WERI-Rb-1 (cell line): ENCODE measurements at regions not wholly inside any gene's neighbourhood (a gene's known extent, or its start where the extent isn't known, plus 50 kb on each side); places are given as distances from the start of the nearest gene placed in this dataset.

ENCODE experiments used
- DNase-seq: peaks from one replicate; pipeline ENCODE4 v3.0.0-alpha.2; 2020
- H3K27ac ChIP-seq: fragments of 250-450 bp; sonication (Bioruptor Pico); 2 replicates; pipeline ENCODE4 v1.5.1; 2020; ENCODE audit warnings: mild to moderate bottlenecking, moderate library complexity
- H3K27me3 ChIP-seq: fragments of 250-450 bp; sonication (Bioruptor Pico); 2 replicates; pipeline ENCODE4 v1.5.1; 2021; ENCODE audit warnings: mild to moderate bottlenecking, low read depth, moderate library complexity; ENCODE audit not compliant: insufficient read depth, severe bottlenecking
- H3K36me3 ChIP-seq: fragments of 250-450 bp; sonication (Bioruptor Pico); 2 replicates; pipeline ENCODE4 v1.5.1; 2020; ENCODE audit warnings: mild to moderate bottlenecking, moderate library complexity
- H3K4me3 ChIP-seq: 2 replicates; pipeline ENCODE4 v1.5.1; 2011; ENCODE audit warnings: low read depth, mild to moderate bottlenecking, control low read depth, low read length
- H3K9me3 ChIP-seq: fragments of 250-450 bp; sonication (Bioruptor Pico); 2 replicates; pipeline ENCODE4 v1.5.1; 2021; ENCODE audit warnings: mild to moderate bottlenecking, moderate library complexity; ENCODE audit not compliant: severe bottlenecking
- TF ChIP-seq, protein P1 (sequence below): IDR thresholded peaks from 2 replicates; pipeline ENCODE4 v1.5.1; 2011; ENCODE audit warnings: low read depth, mild to moderate bottlenecking, control low read depth, inconsistent platforms, low read length

- H3K27ac ChIP-seq: no peak overlapping the region
- no peaks in the 10 kb centered on the region for H3K36me3 ChIP-seq
- no peaks in the 10 kb centered on the region for H3K27me3 ChIP-seq
- H3K4me3 ChIP-seq: no peak overlapping the region
- no peak for DNase-seq
- no peaks in the 10 kb centered on the region for H3K9me3 ChIP-seq
- TF ChIP-seq, protein P1, sequence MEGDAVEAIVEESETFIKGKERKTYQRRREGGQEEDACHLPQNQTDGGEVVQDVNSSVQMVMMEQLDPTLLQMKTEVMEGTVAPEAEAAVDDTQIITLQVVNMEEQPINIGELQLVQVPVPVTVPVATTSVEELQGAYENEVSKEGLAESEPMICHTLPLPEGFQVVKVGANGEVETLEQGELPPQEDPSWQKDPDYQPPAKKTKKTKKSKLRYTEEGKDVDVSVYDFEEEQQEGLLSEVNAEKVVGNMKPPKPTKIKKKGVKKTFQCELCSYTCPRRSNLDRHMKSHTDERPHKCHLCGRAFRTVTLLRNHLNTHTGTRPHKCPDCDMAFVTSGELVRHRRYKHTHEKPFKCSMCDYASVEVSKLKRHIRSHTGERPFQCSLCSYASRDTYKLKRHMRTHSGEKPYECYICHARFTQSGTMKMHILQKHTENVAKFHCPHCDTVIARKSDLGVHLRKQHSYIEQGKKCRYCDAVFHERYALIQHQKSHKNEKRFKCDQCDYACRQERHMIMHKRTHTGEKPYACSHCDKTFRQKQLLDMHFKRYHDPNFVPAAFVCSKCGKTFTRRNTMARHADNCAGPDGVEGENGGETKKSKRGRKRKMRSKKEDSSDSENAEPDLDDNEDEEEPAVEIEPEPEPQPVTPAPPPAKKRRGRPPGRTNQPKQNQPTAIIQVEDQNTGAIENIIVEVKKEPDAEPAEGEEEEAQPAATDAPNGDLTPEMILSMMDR: no peak
Observed at GRCh38 chr10:33939410-33939809, 604.9 kb upstream of the NRP1 start.

DNA sequence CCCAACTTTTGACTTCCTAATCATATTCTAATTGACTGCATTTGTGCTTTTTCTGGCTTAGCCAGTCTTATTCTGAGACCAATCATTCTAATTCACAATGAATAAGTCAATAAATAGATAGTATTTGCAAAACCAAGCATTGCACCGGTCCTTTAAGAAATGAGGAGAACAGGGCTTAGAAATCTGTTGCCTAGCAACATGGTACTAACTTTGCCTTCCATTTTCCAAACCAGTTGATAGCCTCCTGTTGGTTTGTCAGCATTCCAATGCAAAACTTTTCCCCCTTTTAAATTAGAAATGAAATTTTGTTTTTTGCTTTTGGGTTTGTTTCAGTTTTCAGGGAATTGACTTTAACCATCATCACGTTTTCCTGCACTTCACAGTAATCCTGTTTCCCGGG lies 603.5 kb upstream of the NRP1 start:
- no peak overlapping the region for H3K27ac ChIP-seq
- no peak for DNase-seq
- H3K27me3 ChIP-seq: no peaks in the 10 kb centered on the region
- TF ChIP-seq, protein P1: no peak
- no peaks in the 10 kb centered on the region for H3K9me3 ChIP-seq
- no peaks in the 10 kb centered on the region for H3K36me3 ChIP-seq
- H3K4me3 ChIP-seq: no peak overlapping the region

GRCh38 chr10:33937036-33937730 lies 602.7 kb upstream of the NRP1 start:
- no peaks in the 10 kb centered on the region for H3K27me3 ChIP-seq
- H3K4me3 ChIP-seq: no peak overlapping the region
- no peaks in the 10 kb centered on the region for H3K9me3 ChIP-seq
- TF ChIP-seq, protein P1: no peak
- DNase-seq: no peak
- no peak overlapping the region for H3K27ac ChIP-seq
- no peaks in the 10 kb centered on the region for H3K36me3 ChIP-seq

- TF ChIP-seq, protein P1: no peak
- Histone ChIP-seq H3K27me3 (no peaks in the 10 kb centered on the region), H3K36me3 (no peaks in the 10 kb centered on the region), H3K4me3 (no peak overlapping the region), H3K9me3 (no peaks in the 10 kb centered on the region), H3K27ac (no peak overlapping the region)
- no peak for DNase-seq
Observed at GRCh38 chr10:33935350-33935749, 600.9 kb upstream of the NRP1 start.

GRCh38 chr10:33930079-33930478 lies 595.6 kb upstream of the NRP1 start:
- no peaks in the 10 kb centered on the region for H3K36me3 ChIP-seq
- H3K27ac ChIP-seq: no peak overlapping the region
- DNase-seq: no peak
- TF ChIP-seq, protein P1: no peak
- no peaks in the 10 kb centered on the region for H3K27me3 ChIP-seq
- no peaks in the 10 kb centered on the region for H3K9me3 ChIP-seq
- H3K4me3 ChIP-seq: no peak overlapping the region

DNA sequence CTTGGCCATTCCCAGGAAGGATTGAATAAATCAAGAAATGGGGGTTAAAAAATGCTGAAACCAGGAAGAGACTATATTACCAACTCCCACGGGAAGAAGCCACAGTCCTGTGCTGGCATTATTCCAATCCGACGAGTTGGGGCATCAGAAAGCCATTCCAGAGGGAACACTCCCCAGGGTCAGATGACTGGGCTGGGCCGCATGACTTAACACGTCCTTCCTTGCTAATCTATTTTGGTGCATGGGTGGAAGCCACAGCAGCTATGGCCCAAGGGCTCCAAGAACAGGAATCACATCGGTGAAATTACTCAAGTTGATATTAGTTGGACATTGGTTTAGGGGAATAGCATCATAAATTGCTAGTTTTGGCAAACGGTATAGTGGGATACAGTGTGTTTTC lies 592.9 kb upstream of the NRP1 start:
- no peak for DNase-seq
- Histone ChIP-seq H3K4me3 (no peak overlapping the region), H3K36me3 (no peaks in the 10 kb centered on the region), H3K9me3 (no peaks in the 10 kb centered on the region), H3K27ac (no peak overlapping the region), H3K27me3 (no peaks in the 10 kb centered on the region)
- TF ChIP-seq, protein P1: no peak
